OCI-LY7 (cell line): ENCODE measurements at regions not wholly inside any gene's neighbourhood (a gene's known extent, or its start where the extent isn't known, plus 50 kb on each side); places are given as distances from the start of the nearest gene placed in this dataset.

Experiments used
- BruUV-seq: library from RNA; stranded (reverse); fragments of 400-500 nt; replicated peaks from 2 replicates; lab custom pipeline; 2021; lab: Mats Ljungman, UMichigan
- CTCF ChIA-PET: fragments of 300-600 bp; sonication (Branson Sonifier 250); formaldehyde crosslinking; loops from one replicate; lab custom pipeline; 2022; ENCODE audit warnings: antibody characterized with exemption; ENCODE audit not compliant: unreplicated experiment; lab: Charles Lee
- POLR2A ChIA-PET: fragments of 300-600 bp; sonication (Branson Sonifier 250); formaldehyde crosslinking; loops from one replicate; lab custom pipeline; 2022; ENCODE audit warnings: antibody characterized with exemption; lab: Charles Lee
- DNase-seq: peaks from one replicate; pipeline ENCODE4 v3.0.0-alpha.2; 2015; ENCODE audit warnings: low spot score
- H2AFZ ChIP-seq: fragments of 200-600 bp; sonication (generic), shearing (Covaris generic); 2 replicates; pipeline ENCODE4 v1.6.1; 2014; ENCODE audit warnings: mild to moderate bottlenecking, antibody characterized with exemption, low read length, moderate library complexity
- H3K27ac ChIP-seq: fragments of 200-600 bp; sonication (generic); 2 replicates; pipeline ENCODE4 v1.5.1; 2014; ENCODE audit warnings: mixed run types, low read depth, mild to moderate bottlenecking, moderate library complexity, low read length, inconsistent platforms; ENCODE audit not compliant: poor library complexity, severe bottlenecking
- H3K36me3 ChIP-seq: fragments of 200-600 bp; sonication (generic); 2 replicates; pipeline ENCODE4 v1.6.1; 2014; ENCODE audit warnings: mild to moderate bottlenecking, antibody characterized with exemption, low read length, moderate library complexity, mixed read lengths; ENCODE audit not compliant: insufficient read depth
- H3K4me1 ChIP-seq: fragments of 200-600 bp; sonication (generic); 2 replicates; pipeline ENCODE4 v1.5.1; 2014; ENCODE audit warnings: mild to moderate bottlenecking, low read length; ENCODE audit not compliant: insufficient read depth, poor library complexity, severe bottlenecking
- H3K4me2 ChIP-seq: fragments of 200-600 bp; sonication (generic); 2 replicates; pipeline ENCODE4 v1.6.1; 2014; ENCODE audit warnings: mild to moderate bottlenecking, low read length
- H3K4me3 ChIP-seq: fragments of 200-600 bp; sonication (generic); 2 replicates; pipeline ENCODE4 v1.5.1; 2014; ENCODE audit warnings: mild to moderate bottlenecking, low read depth, low read length; ENCODE audit not compliant: poor library complexity, severe bottlenecking
- H3K79me2 ChIP-seq: fragments of 200-600 bp; sonication (generic); 2 replicates; pipeline ENCODE4 v1.6.1; 2016; ENCODE audit warnings: low read depth, mild to moderate bottlenecking, low read length, moderate library complexity, mixed read lengths; ENCODE audit not compliant: insufficient read depth
- H3K9me2 ChIP-seq: fragments of 200-600 bp; sonication (generic); 2 replicates; pipeline ENCODE4 v1.6.1; 2016; ENCODE audit warnings: mild to moderate bottlenecking, low read length, mixed read lengths; ENCODE audit not compliant: insufficient read depth
- H3K9me3 ChIP-seq: fragments of 200-600 bp; sonication (generic); 2 replicates; pipeline ENCODE4 v1.6.1; 2014; ENCODE audit warnings: mild to moderate bottlenecking, mixed run types, low read length, mixed read lengths
- H4K20me1 ChIP-seq: fragments of 200-600 bp; sonication (generic); 2 replicates; pipeline ENCODE4 v1.6.1; 2014; ENCODE audit warnings: mild to moderate bottlenecking, antibody characterized with exemption, low read length, moderate library complexity, mixed read lengths; ENCODE audit not compliant: insufficient read depth
- EZH2phosphoT487 ChIP-seq: fragments of 200-600 bp; sonication (generic); IDR thresholded peaks from 2 replicates; pipeline ENCODE4 v1.6.1; 2018; ENCODE audit warnings: low read depth, borderline replicate concordance, mild to moderate bottlenecking, mixed run types, antibody characterized with exemption, low read length, moderate library complexity, mixed read lengths
- intact Hi-C: fragments of 100-400 bp; cut with micrococcal nuclease; formaldehyde crosslinking; loops from one replicate; pipeline ENCODE4 v1.10.0; 2022; ENCODE audit not compliant: unreplicated experiment
- TF ChIP-seq, protein P1 (sequence below): fragments of 200-600 bp; sonication (generic); conservative IDR thresholded peaks from 2 replicates; pipeline ENCODE4 v1.5.1; 2014; ENCODE audit warnings: mild to moderate bottlenecking, antibody characterized with exemption, low read length, moderate library complexity, mixed read lengths

DNA sequence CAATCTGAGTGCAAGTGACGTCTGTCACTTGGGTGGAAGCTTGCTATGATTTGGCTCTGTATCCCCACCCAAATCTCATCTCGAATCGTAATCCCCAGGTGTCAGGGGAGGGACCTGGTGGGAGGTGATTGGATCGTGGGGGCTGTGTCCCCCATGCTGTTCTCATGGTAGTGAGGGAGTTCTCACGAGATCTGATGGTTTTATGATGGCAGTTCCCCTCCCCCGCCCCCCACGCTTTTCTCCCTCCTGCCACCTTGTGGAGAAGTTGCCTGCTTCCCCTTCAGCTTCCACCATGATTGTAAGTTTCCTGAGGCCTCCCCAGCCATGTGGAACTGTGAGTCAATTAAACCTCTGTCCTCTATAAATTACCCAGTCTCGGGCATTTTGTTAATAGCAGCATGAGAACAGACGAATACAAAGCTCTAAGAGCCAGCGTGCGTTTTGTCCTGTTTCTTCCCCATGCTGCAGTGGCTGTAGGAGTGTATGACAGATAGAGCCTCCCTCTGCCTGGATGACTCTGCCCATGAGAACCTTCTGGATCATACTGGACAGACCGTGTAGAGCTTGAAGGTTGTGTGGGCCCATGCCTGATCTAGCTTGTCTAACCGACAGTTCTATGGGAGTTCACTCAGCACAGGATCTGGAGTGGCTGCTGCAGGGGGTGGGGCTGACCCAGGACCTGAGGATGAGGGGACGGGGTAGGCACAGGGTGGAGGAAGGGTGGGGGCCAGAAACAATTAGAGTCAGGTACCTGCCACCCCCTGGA lies 139.7 kb upstream of the ERRFI1 start:
- H3K27ac ChIP-seq: no peak overlapping the region
- DNase-seq: peak; percentile 5
- intact Hi-C loops: no loop called here
- TF ChIP-seq EZH2phosphoT487: no peak
- TF ChIP-seq, protein P1, sequence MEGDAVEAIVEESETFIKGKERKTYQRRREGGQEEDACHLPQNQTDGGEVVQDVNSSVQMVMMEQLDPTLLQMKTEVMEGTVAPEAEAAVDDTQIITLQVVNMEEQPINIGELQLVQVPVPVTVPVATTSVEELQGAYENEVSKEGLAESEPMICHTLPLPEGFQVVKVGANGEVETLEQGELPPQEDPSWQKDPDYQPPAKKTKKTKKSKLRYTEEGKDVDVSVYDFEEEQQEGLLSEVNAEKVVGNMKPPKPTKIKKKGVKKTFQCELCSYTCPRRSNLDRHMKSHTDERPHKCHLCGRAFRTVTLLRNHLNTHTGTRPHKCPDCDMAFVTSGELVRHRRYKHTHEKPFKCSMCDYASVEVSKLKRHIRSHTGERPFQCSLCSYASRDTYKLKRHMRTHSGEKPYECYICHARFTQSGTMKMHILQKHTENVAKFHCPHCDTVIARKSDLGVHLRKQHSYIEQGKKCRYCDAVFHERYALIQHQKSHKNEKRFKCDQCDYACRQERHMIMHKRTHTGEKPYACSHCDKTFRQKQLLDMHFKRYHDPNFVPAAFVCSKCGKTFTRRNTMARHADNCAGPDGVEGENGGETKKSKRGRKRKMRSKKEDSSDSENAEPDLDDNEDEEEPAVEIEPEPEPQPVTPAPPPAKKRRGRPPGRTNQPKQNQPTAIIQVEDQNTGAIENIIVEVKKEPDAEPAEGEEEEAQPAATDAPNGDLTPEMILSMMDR: peak; percentile 50
- H3K9me2 ChIP-seq: no peaks in the 10 kb centered on the region
- no peak overlapping the region for H3K4me3 ChIP-seq
- H3K36me3 ChIP-seq: no peaks in the 10 kb centered on the region
- H3K79me2 ChIP-seq: no peaks in the 10 kb centered on the region
- H3K9me3 ChIP-seq: no peaks in the 10 kb centered on the region
- H2AFZ ChIP-seq: no peak overlapping the region
- H4K20me1 ChIP-seq: no peaks in the 10 kb centered on the region
- POLR2A ChIA-PET: no interaction called here
- H3K4me1 ChIP-seq: no peaks in the 10 kb centered on the region
- no peak overlapping the region for H3K4me2 ChIP-seq
- BruUV-seq: no TSS peak
- CTCF ChIA-PET: no interaction called here

DNA sequence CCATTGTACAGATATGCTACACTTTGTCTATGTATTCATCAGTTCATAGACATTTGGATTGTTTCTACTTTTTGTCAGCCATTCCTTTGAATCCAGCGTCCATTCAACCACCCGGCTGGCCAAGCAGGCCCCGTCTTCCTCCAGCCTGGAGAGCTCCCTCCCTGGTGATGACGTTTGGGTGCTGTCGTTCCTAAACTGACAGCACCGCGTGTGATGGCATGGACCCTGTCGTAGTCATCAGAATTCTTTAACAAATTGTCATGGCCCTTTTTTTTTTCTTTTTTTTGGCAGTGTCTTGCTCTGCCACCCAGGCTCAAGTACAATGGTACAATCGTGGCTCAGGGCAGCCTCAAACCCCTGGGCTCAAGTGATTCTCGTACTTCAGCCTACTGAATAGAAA lies 138.6 kb upstream of the ERRFI1 start:
- ChIA-PET CTCF (no interaction called here), POLR2A (no interaction called here)
- H4K20me1 ChIP-seq: no peaks in the 10 kb centered on the region

DNA sequence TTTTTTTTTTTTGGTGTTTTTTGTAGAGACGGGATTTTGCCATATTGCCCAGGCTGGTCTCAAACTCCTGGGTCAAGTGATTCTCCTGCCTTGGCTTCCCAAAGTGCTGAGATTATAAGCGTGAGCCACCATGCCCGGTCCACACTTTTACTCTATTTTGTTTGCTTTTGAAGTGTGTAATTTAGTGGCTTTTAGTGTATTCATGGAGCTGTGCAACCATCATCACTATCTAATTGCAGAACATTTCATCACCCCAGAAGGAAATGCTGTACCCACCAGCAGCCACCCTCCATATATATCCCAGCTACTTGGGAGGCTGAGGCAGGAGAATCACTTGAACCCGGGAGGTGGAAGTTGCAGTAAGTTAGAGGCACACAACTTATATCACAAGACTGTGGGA lies 136.9 kb upstream of the ERRFI1 start:
- no peaks in the 10 kb centered on the region for H3K9me2 ChIP-seq
- H3K4me3 ChIP-seq: no peak overlapping the region
- TF ChIP-seq EZH2phosphoT487: no peak
- TF ChIP-seq, protein P1: no peak
- no peak overlapping the region for H3K4me2 ChIP-seq
- DNase-seq: no peak
- H3K9me3 ChIP-seq: no peaks in the 10 kb centered on the region
- no TSS peak for BruUV-seq
- H3K27ac ChIP-seq: no peak overlapping the region
- H4K20me1 ChIP-seq: no peaks in the 10 kb centered on the region
- no peaks in the 10 kb centered on the region for H3K79me2 ChIP-seq
- no peaks in the 10 kb centered on the region for H3K36me3 ChIP-seq
- ChIA-PET CTCF (no interaction called here), POLR2A (no interaction called here)
- no peaks in the 10 kb centered on the region for H3K4me1 ChIP-seq
- intact Hi-C loops: no loop called here
- H2AFZ ChIP-seq: no peak overlapping the region

More for the DNA sequence above, 138.6 kb upstream of the ERRFI1 start:
- H3K4me3 ChIP-seq: no peak overlapping the region
- H3K4me1 ChIP-seq: no peaks in the 10 kb centered on the region
- H2AFZ ChIP-seq: no peak overlapping the region
- no peak overlapping the region for H3K4me2 ChIP-seq
- no peaks in the 10 kb centered on the region for H3K36me3 ChIP-seq
- no peaks in the 10 kb centered on the region for H3K9me3 ChIP-seq
- no peaks in the 10 kb centered on the region for H3K79me2 ChIP-seq
- no peaks in the 10 kb centered on the region for H3K9me2 ChIP-seq
- DNase-seq: no peak
- TF ChIP-seq, protein P1: no peak
- TF ChIP-seq EZH2phosphoT487: no peak
- H3K27ac ChIP-seq: no peak overlapping the region
- intact Hi-C loops: no loop called here
- no TSS peak for BruUV-seq
